Hematopoietic multipotent progenitor cell (in vitro differentiated cells): ENCODE measurements at regions not wholly inside any gene's neighbourhood (a gene's known extent, or its start where the extent isn't known, plus 50 kb on each side); places are given as distances from the start of the nearest gene placed in this dataset.
"Not testable (repeated sequence)": the region's sequence is repeated elsewhere in the genome, so short reads cannot be mapped to it uniquely, and the experiment has no call there.

Experiments used
- DNase-seq, 3 donors: peaks; one replicate each; pipeline ENCODE4 v3.0.0-alpha.2; 2011 to 2015; ENCODE audit warnings: low read depth in 2 of 3, low spot score in 2 of 3

DNA sequence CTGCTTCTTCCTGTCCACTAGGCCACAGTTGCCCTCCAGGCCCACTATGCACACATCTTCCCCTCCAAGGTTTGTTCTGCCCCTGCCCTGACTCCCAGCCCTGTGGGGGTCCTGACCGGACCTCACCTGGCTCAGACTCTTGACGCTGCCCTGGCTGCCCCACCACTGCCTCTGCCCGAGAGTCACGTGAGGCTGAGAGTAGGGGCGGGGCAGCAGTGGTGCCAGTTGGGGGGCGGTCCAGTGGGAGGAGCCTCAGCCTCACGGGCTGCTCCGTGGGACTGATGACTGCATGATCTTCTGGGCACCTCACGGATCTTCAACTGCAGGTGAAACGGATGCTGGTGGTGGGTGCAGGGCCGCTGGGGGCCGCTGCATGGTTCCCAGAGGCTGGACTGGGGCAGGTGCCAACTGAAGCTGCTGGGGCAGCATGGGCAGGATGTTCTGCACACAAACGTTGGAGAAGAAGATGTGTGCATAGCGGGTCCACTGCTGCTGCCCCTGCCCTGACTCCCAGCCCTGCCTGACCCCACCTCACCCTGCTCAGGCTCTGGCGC lies 77.6 kb downstream of the HHIPL2 start:
- not testable (repeated sequence) for DNase-seq

- DNase-seq = no peak
Observed at GRCh38 chr1:222466150-222466865, 81.6 kb downstream of the HHIPL2 start.

GRCh38 chr1:222465211-222466041 lies 82.5 kb downstream of the HHIPL2 start:
- DNase-seq = peak; percentile 63 to 88 (median 83)

GRCh38 chr1:222464841-222465210 lies 83.1 kb downstream of the HHIPL2 start:
- DNase-seq = peak; percentile 41 to 92 (median 75)

DNA sequence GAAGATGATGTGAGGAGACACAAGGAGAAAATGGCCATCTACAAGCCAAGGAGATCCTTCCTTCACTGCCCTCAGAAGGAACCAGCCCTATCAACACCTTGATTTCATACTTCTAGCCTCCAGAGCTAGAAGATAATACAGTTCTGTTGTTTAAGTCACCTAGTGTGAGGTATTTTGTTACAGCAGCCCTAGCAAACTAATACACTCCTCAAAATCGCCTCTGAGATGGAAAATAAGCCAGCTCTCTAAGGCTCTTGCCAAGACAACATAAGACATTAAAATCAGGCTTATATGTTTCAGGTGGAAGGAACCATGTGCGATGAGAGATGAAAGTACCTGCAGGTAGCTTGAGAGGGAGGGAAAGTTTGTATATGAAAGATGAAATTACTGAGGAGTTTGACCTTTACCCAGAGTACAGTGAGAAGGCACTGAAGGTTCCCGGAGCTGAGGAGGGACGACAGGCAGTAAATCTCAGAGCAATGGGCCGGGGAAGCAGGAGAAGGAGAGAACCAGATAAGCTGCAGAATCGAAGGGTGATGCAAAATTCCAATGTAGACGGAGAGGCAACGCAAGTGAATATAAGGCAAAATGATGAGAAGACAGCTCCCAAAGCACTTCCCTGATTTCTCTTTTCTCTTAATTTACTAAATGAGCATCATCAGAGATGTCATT lies 84.7 kb downstream of the HHIPL2 start:
- no peak for DNase-seq

DNA sequence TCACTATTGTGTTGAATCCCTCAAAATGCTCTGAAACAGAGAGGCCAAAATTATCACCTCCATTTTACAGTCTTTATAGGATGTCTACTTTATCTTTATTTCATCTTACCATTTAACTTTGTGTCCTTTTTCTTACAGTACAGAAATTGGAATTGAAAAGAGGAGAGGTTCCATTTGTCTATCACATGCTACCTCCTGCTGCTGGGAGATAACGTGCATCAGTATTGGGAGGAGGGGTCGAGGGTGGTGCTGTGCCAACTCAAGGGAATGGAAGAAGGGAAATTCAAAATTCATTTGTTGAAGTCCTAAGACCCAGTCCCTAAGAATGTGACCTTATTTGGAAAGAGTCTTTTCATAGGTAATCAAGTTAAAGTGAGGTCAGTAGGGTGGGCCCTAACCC lies 85.3 kb downstream of the HHIPL2 start:
- no peak for DNase-seq

DNA sequence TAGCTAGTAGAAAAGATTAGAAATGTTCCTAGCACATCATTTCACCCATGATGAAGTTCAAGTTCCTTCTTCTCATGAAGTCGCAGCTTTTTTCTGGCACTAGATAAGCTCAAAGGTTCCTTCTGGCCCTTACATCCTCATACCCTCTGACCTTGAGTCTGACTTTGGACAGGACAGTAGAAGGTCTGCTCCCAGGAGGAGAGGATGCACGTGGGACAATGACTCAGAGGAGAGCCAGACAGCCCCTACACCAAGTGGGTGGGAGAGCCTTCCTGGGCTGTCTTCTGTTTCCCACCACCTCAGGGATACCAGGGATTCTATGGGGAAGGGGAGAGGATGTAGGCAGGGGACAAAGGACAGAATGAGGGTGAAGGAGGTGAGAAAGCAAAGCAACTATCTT lies 86.0 kb downstream of the HHIPL2 start:
- DNase-seq = no peak

DNA sequence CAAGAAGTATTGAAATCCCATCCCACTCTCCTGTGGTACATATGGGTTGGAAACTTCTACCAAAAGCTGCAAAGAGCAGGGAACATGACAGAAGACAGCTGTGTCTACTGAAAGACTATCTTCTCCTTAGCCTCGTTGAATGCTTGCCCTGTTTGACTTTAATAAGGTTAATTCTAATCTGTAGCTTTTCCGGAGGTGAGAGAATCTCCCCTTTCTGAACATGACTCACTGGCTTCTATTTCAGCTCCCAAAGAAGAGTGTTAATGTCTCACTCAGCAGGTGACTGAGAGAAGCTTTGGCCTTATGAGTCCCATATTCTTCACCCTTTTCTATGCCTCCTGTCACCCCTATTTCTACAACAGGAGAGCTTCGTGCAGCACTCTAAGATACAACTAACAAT lies 88.3 kb downstream of the HHIPL2 start:
- DNase-seq = no peak

DNA sequence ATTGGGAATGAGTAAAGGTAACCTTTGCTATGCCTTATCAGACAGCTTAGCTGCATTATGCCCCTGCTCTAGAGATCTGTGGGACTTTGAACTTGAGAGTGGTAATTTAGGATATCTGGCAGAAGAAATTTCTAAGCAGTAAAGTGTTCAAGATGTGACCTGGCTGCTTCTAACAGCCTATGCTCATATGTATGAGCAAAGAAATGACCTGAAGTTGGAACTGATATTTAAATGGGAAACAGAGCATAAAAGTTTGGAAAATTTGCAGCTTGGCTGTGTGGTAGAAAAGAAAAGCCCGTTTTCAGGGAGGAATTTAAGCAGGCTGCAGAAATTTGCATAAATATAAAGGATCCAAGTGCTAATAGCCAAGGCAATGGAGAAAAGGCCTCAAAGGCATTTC lies 90.4 kb downstream of the HHIPL2 start:
- DNase-seq = no peak

- no peak for DNase-seq
Observed at GRCh38 chr1:222457084-222457483, 90.8 kb downstream of the HHIPL2 start.

DNA sequence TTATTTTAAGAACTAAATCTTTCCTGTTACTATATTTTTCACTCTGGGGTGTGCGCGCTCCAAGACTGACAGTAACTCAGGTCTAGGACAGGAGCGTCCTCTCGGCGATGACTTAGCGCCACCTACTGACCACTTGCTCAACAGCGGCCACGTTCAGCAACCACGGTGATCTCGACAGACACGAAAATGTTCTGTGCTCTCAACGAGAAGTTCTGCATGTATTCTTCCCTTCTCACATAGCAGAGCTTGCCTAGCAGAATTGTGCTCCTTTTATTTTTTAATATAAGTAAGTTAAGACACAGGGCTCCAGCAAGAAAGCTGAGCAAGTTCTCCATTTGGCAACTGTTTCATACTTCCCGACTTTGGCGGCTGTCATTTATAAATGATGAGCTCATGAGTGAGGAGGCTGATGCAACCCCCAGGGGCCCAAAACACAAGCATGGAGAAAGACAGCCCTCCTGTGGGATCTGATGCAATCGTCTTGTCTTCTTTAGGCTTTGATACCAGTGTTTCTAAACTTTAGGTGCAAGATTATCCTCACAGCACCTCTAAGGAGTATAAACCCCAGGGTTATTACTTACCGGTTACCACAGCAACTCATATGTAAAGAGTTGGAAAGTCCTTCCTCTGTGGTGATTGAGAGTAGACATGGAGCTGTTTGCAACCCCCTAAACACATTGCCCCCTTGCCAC lies 92.6 kb downstream of the HHIPL2 start:
- DNase-seq = peak; percentile 69 to 87 (median 78)

DNA sequence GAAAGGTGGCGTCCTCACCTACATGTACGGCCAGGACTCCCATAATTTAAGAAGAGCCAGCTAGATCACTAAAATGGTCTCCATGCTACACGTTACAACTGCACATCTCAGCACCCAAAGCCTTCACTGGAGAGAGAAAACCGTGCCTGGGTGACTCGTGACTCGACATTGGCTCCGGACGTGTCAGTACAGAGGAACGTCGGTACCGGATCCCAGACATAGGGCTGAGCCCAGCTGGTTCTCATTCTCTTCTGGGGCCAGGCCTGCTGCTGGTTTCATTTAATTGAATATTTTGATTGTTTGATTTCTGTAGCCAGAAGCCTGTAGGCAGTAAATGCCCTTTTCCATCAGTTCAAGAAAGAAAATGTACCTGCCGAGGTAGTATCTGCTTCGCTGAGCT lies 93.1 kb downstream of the HHIPL2 start:
- DNase-seq = no peak

DNA sequence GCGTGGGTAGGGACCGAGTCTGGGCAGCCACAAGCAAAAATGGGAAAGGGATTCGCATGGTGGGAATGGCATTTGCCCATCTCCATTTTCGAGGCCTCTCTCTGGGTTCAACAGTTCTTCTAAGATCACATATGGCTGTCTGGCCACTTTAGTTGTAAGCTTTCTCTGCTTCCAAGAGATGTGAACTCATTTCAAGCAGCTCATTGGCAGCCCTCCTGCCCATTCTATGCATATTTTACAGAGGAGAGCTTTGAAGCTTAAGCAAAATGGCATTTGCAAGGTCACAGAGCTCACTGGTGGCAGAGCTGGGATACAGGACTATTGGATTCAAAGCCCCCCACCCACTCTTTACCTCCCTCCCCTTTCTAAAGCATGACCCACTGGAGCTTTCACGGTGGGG lies 93.7 kb downstream of the HHIPL2 start:
- no peak for DNase-seq

GRCh38 chr1:222452031-222452430 lies 95.9 kb downstream of the HHIPL2 start:
- DNase-seq = no peak

GRCh38 chr1:222443566-222443965 lies 104.3 kb downstream of the HHIPL2 start:
- DNase-seq = peak in 2 of 3 donors; percentile 14 to 66

DNA sequence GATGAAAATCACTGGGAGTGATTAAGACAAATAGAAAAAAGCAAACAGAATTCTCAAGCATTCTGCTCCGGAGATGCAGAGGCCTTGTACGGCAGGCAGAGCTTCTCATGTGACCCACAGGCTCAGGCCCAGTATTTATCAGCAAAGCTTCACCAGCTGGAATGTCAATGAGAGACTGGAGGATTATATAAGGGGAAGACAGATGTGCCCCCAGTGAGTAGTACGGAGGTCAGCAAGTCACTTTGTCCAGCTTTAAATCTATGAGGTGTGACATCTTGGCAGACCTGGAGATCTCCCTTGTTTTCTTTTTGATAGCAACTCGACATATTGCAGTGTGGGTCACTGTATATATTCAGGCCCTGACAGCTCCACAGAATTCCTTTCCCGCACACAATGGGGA lies 106.8 kb downstream of the HHIPL2 start:
- no peak for DNase-seq

- no peak for DNase-seq
Observed at GRCh38 chr1:222424826-222425225, 123.1 kb downstream of the HHIPL2 start.

- DNase-seq = no peak
Observed at GRCh38 chr1:222421380-222421779, 126.5 kb downstream of the HHIPL2 start.

DNA sequence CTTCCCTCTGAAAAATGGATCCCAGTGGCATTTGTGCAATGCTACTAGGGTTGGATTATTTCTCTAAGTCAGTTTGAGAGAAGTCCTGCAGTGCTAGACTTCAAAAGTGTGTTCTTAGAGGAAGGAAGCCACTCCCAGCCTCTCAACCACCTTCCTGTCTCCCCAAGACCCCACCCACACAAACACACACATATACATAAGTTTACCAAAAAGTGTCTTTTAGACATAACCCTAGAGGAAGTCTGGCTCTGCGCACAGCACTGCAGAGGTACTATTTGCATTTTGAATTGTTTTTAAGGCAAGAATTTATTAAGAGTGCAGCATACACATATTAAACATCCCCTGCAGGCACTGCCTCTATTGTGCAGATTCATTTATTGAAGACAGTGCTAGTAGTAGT lies 127.3 kb downstream of the HHIPL2 start:
- peak in 1 of 3 donors; percentile 14 for DNase-seq

DNA sequence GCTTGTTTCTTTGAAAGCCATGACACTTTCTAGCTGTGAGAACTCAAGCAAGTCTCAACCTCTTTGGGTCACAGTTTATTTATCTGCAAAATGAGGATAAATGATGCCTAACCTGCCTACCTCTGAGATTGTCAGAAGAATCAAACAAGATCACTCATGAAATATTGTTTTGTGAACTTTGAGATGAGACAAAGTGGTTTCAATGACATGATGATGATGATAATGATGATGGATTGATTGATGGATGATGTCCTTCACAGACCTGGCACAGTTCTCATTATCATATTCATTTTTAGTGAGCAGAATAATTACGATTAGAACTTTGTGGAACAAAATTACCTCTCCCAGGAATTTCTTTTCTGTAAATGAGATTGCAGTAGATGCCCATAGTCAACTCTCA lies 129.2 kb downstream of the HHIPL2 start:
- no peak for DNase-seq

DNA sequence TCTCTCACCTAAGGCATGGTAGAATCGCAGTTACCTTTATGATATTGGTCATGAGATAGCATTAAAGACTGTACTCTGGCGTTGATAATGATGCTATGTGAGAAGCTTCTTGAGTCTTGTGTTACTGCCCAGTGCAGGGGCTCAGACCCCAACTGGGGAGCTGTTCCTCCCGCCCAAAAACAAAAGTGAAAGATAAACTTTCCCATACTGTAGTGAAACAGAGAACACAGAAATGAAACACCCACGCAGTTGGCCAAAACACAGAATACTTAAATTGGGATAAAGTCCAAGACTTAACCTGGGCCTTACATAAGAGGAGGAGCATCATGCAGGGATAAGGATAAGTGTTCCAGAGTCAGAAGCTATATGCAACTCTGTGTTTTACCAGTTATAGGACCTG lies 130.6 kb downstream of the HHIPL2 start:
- no peak for DNase-seq
